Fibroblast of pulmonary artery (primary cell): ENCODE measurements at regions not wholly inside any gene's neighbourhood (a gene's known extent, or its start where the extent isn't known, plus 50 kb on each side); places are given as distances from the start of the nearest gene placed in this dataset.
"Not testable (repeated sequence)": the region's sequence is repeated elsewhere in the genome, so short reads cannot be mapped to it uniquely, and the experiment has no call there.

Experiments
- DNase-seq: peaks from one replicate; pipeline ENCODE4 v3.0.0-alpha.2; 2010; ENCODE audit warnings: low read depth
- H3K4me3 ChIP-seq: replicated peaks from 2 replicates; pipeline ENCODE4 v1.5.1; 2011; ENCODE audit warnings: low read depth, mild to moderate bottlenecking, control low read depth, low read length, moderate library complexity
- TF ChIP-seq, protein P1 (sequence below): IDR thresholded peaks from 2 replicates; pipeline ENCODE4 v1.5.1; 2011; ENCODE audit warnings: mild to moderate bottlenecking, control low read depth, low read length, inconsistent platforms; ENCODE audit errors: missing control alignments

DNA sequence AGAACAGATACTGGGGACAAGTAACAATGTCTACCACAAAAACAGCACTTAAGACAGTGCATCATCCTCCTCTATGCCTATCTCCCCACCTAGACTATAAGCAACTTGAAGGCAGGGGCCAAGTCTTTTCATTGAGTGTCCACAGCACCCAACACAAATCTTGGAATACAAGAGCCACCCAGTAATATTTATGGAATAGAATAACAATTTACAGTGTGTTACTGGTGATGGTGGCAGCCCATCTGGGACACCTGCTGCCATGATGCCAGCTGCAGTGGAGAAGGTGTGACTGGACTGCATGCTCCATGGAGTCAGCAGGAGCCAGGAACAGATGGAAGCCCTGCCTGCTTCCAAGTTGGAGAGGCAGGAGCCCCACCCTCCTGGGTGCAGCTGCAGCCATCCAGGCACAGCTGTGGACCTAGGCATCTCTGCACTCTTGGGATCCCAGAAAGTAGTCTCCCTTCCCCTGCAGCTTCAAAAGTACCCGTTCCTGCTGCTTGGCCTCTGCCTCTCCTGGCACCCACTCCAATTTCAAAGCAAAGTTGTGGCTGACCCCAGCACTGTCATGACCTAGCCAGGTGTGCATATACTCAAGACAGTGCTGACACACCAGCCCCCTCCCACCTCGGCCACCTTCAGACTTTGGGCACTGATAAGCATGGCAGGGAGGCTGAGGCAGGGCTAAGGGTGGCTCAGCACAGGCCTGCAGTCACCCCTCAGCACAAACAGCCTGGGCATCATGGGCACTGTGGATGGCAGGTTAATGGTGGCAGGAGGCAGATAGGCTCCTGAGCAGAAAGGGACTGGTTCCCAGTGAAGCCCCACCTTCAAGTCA is 94.5 kb downstream of the TPRA1 start:
- no peak overlapping the region for H3K4me3 ChIP-seq
- no peak for DNase-seq
- TF ChIP-seq, protein P1, sequence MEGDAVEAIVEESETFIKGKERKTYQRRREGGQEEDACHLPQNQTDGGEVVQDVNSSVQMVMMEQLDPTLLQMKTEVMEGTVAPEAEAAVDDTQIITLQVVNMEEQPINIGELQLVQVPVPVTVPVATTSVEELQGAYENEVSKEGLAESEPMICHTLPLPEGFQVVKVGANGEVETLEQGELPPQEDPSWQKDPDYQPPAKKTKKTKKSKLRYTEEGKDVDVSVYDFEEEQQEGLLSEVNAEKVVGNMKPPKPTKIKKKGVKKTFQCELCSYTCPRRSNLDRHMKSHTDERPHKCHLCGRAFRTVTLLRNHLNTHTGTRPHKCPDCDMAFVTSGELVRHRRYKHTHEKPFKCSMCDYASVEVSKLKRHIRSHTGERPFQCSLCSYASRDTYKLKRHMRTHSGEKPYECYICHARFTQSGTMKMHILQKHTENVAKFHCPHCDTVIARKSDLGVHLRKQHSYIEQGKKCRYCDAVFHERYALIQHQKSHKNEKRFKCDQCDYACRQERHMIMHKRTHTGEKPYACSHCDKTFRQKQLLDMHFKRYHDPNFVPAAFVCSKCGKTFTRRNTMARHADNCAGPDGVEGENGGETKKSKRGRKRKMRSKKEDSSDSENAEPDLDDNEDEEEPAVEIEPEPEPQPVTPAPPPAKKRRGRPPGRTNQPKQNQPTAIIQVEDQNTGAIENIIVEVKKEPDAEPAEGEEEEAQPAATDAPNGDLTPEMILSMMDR, result no peak

DNA sequence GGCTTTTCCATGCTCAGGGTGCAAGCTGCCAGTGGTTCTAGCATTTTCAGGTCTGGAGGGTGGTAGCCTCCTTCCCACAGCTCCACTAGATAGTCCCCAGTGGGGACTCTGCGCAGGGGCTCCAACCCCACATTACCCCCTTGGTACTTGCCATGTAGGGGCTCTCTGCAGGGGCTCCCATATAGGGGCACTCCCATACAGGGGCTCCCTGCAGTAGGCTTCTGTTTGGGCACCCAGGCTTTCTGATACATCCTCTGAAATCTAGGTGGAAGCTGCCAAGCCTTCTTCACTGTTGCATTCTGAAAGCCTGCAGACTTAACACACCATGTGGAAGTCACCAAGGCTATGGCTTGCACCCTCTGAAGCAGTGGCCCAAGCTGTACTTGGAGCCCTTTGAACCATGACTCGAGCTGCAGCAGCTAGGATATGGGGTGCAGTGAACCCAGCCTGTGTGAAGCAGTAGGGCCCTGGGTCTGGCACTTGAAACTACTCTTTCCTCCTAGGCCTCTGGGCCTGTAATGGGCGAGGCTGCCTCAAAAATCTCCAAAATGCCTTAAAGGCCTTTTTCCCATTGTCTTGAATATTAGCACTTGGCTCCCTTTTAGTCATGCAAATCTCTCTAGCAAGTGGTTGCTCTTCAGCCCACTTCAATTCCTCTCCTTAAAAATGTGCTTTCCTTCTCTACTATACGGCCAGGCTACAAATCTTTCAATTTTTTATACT is 96.4 kb downstream of the TPRA1 start:
- DNase-seq, result no peak
- H3K4me3 ChIP-seq, result no peak overlapping the region
- TF ChIP-seq, protein P1, result no peak

DNA sequence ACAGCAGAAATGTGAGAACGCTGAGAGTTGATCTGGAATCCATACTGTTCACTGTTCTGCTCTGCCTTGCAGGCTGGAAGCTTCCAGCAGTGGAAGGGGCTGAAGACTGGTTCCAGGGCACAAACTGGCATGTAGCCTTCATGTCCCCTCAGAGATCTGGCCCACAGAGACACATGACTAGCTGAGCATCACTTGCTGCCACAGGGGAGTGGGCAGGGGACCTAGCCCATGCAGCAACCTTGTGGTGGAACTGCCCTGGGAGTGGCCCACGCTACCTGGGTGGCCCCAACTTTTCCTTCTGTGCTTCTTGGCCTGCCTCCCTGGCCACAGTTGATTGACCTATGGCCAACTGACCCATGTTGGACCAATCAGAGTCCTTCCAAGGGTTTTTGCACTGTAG is 98.1 kb downstream of the TPRA1 start:
- TF ChIP-seq, protein P1, result no peak
- DNase-seq, result no peak
- H3K4me3 ChIP-seq, result no peak overlapping the region

DNA sequence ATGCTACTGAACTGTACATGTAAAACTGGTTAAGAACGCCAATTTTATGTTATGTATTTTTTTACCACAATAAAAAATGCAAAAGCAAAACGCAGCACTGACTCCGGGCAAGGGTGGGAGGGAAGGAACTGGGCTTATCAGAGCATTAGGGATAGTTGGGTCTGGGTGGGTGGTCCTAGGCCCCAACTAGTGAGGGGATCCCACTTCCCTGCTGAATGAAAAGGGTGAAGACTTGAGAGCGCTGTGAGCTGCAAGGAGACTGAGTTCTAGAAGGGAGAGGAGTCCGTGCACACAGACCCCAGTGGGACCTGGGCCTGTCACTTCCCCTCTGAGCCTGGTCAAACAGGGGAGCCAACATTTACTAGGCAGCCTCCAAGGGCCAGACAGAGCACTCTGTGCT is 98.6 kb downstream of the TPRA1 start:
- no peak for DNase-seq
- TF ChIP-seq, protein P1, result no peak
- H3K4me3 ChIP-seq, result no peak overlapping the region

DNA sequence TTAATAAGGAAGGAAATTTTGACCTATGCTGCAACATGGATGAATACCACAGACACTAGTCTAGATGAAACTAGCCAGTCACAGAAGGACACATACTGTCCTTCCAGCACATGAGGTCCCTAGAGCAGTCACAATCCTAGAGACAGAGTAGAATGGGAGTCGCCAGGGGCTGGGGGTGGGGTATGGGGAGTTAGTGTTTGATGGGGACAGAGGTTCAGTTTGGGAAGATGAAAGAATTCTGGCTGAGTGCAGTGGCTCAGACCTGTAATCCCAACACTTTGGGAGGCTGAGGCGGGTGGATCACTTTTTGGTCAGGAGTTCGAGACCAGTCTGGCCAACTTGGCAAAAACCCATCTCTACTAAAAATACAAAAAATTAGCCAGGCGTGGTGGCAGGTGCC is 99.2 kb downstream of the TPRA1 start:
- DNase-seq, result no peak
- H3K4me3 ChIP-seq, result no peak overlapping the region
- TF ChIP-seq, protein P1, result no peak

DNA sequence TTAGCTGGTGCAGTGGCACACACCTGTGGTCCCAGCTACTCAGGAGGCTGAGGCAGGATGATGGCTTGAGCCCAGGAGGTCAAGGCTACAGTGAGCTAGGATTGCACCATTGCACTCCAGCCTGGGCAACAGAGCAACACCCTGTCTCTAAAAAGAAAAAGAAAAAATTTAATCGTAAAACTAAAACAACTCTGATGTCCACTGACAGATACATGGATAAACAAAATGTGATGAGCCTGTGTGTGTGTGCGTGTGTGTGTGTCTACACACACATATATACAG is 99.6 kb downstream of the TPRA1 start:
- DNase-seq, result not testable (repeated sequence)

DNA sequence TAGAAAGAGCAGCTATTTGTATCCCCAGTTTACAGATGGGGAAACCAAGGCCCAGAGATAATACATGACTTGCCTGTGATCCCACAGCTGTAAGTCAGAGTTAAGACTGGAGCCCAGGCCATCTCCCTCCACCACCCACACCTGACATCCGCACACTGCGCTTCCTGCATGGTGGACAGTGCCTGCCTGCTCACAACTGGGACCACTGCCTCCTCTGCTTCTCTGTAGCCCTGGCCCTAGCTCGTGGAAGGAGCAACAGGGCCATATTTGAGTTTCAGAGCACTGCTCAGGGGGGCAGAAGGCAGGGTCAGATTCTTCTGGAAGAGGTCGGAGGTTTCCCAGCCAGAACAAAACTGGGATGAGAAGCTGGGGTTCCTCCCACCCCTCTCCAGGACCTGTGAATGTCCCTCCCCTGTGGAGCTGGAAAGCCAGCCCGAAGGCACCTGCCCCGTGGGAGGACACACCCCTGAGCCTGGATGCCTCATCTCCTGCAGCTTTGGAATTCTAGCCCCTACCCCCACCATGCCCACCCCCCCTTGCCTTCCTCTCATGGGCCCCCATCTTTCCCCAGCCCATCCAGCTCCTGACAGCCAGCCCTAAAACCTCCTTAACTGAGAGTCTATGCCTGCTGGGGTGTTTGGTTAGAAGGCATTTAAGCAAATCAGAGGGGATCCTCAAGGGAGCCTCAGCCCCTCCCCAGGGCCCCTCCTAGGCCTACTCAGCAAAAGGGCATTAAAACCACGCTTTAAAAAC is 100.1 kb downstream of the TPRA1 start:
- DNase-seq, result no peak
- TF ChIP-seq, protein P1, result no peak
- H3K4me3 ChIP-seq, result no peak overlapping the region

More for the DNA sequence above, 99.6 kb downstream of the TPRA1 start:
- not testable (repeated sequence) for H3K4me3 ChIP-seq
